Neural crest cell (in vitro differentiated cells): ENCODE measurements at regions not wholly inside any gene's neighbourhood (a gene's known extent, or its start where the extent isn't known, plus 50 kb on each side); places are given as distances from the start of the nearest gene placed in this dataset.
"Not testable (repeated sequence)": the region's sequence is repeated elsewhere in the genome, so short reads cannot be mapped to it uniquely, and the experiment has no call there.

Experiments used
- DNase-seq: peaks from one replicate; pipeline ENCODE4 v3.0.0; 2021; ENCODE audit warnings: low read depth, mixed read lengths, low spot score
- H3K27ac Mint-ChIP-seq: one replicate; pipeline ENCODE4 v1.8.0; 2021; ENCODE audit warnings: mild to moderate bottlenecking, mixed read lengths; ENCODE audit not compliant: unreplicated experiment
- H3K27me3 Mint-ChIP-seq: 2 replicates; pipeline ENCODE4 v1.8.0; 2021; ENCODE audit warnings: low read depth, mild to moderate bottlenecking, mixed read lengths
- H3K36me3 Mint-ChIP-seq: 2 replicates; pipeline ENCODE4 v1.8.0; 2021; ENCODE audit warnings: low read depth, mild to moderate bottlenecking, mixed read lengths
- H3K4me1 Mint-ChIP-seq: 2 replicates; pipeline ENCODE4 v1.8.0; 2021; ENCODE audit warnings: mixed read lengths
- H3K4me3 Mint-ChIP-seq: one replicate; pipeline ENCODE4 v1.8.0; 2021; ENCODE audit warnings: mild to moderate bottlenecking, mixed read lengths
- H3K9me3 Mint-ChIP-seq: 2 replicates; pipeline ENCODE4 v1.8.0; 2021; ENCODE audit warnings: mixed read lengths
- TF ChIP-seq, protein P1 (sequence below): fragments of 200-600 bp; sonication (generic); conservative IDR thresholded peaks from 2 replicates; pipeline ENCODE4 v1.5.0; 2021; ENCODE audit warnings: antibody characterized with exemption, mild to moderate bottlenecking

DNA sequence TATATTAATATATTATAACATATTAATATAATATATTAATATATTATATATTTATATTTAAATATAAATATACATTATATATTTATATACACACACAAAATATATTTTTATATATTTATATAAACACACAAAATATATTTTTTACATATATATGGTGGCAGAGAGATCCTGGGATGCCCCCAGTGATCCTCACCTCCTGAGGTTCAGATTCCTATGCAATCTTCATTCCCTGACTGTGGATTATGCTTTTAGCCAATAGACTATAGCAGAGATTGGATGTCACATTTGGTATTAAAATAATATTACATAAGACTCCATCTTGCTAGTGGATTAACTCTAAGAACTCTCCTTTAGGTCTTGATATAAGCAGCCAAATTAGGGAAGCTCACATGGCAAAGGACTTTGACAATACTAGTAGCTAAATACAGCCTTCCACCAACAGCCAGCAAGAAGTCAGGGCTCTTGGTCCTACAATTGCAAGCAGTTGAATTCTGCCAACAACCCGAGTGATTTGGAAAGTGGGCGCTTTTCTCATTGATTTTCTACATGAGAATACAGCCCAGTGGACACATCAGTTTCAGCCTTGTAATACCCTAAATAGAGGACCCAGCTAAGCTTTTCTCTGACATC, 681.0 kb downstream of the C6orf118 start:
- Mint-ChIP-seq H3K4me3 (no peak overlapping the region), H3K36me3 (peaks cover 4% of the 10 kb centered on the region), H3K9me3 (peaks cover 4% of the 10 kb centered on the region), H3K4me1 (no peaks in the 10 kb centered on the region), H3K27me3 (no peaks in the 10 kb centered on the region), H3K27ac (no peak overlapping the region)
- no peak for DNase-seq
- TF ChIP-seq, protein P1, sequence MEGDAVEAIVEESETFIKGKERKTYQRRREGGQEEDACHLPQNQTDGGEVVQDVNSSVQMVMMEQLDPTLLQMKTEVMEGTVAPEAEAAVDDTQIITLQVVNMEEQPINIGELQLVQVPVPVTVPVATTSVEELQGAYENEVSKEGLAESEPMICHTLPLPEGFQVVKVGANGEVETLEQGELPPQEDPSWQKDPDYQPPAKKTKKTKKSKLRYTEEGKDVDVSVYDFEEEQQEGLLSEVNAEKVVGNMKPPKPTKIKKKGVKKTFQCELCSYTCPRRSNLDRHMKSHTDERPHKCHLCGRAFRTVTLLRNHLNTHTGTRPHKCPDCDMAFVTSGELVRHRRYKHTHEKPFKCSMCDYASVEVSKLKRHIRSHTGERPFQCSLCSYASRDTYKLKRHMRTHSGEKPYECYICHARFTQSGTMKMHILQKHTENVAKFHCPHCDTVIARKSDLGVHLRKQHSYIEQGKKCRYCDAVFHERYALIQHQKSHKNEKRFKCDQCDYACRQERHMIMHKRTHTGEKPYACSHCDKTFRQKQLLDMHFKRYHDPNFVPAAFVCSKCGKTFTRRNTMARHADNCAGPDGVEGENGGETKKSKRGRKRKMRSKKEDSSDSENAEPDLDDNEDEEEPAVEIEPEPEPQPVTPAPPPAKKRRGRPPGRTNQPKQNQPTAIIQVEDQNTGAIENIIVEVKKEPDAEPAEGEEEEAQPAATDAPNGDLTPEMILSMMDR, result no peak

DNA sequence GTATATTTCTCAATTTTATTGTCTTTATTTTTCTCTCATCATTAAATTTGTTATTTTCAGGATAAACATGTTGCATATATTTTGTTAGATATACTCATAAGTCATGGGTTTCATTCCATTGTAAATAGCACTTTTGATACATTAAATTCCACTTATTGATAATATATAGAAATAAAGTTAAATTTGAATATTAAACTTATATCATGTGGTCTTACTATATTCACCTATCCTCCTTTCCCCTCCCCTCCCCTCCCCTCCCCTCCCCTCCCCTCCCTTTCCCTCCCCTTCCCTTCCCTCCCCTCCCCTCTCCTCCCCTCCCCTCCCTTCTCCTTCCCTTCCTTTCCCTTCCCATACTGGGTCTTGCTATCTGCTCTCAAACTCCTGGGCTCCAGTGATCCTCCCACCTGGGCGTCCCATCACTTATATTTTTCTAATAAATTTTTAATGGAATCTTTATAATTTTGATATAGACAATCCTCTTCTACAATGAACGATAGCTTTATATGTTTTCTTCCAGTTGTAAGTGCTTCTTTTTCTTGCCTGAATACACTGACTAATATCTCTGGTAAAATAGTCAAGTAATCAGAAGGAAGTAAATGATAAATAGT, 692.4 kb downstream of the C6orf118 start:
- Mint-ChIP-seq H3K4me3 (no peak overlapping the region), H3K9me3 (no peaks in the 10 kb centered on the region), H3K27me3 (no peaks in the 10 kb centered on the region), H3K36me3 (no peaks in the 10 kb centered on the region), H3K27ac (no peak overlapping the region), H3K4me1 (peaks cover 33% of the 10 kb centered on the region)
- DNase-seq, result no peak
- TF ChIP-seq, protein P1, result no peak

DNA sequence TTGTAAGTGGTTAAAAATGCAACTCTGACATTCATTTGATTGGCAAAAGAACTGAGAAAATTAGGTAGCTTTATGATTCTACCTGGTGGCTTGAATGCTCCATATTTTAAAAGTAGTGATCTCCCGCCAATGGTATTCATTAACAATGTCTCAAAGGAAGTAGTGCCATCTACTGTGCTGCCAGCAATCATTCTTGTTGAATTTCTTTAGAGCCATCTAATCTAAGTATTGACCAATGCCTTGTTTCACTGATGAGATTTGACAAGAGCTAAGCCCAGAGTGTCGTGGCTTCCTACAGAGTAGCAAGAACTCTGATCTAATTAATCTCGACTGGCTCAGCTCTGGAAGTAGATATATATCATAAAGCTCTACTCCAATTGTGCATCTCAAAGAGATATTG, 696.7 kb downstream of the C6orf118 start:
- TF ChIP-seq, protein P1, result no peak
- no peaks in the 10 kb centered on the region for H3K36me3 Mint-ChIP-seq

DNA sequence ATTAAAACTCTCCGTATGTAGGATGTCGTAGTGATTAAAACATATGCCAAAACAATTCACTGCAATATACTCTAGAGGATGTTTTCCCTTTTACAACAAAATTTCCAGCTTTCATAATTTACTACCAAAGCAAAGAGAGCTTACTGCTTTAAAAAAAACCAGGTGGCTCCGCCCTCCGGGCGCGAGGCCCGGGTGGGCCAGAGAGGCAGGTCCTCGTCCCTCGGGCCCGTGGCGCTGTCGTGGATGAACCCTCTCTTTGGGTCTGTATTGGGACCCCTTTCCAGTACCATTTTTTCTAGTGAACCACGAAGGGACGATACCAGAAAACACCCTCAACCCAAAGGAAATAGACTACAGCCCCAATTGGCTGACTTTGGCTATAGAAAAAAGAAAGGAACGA, 698.5 kb downstream of the C6orf118 start:
- H3K4me1 Mint-ChIP-seq, H3K9me3 Mint-ChIP-seq, H3K27me3 Mint-ChIP-seq, H3K4me3 Mint-ChIP-seq, DNase-seq, H3K27ac Mint-ChIP-seq, H3K36me3 Mint-ChIP-seq: not testable (repeated sequence)

More for the DNA sequence above, 696.7 kb downstream of the C6orf118 start:
- no peak overlapping the region for H3K27ac Mint-ChIP-seq
- H3K27me3 Mint-ChIP-seq, result no peaks in the 10 kb centered on the region
- H3K9me3 Mint-ChIP-seq, result no peaks in the 10 kb centered on the region
- no peak overlapping the region for H3K4me3 Mint-ChIP-seq
- peaks cover 10% of the 10 kb centered on the region for H3K4me1 Mint-ChIP-seq
- no peak for DNase-seq

DNA sequence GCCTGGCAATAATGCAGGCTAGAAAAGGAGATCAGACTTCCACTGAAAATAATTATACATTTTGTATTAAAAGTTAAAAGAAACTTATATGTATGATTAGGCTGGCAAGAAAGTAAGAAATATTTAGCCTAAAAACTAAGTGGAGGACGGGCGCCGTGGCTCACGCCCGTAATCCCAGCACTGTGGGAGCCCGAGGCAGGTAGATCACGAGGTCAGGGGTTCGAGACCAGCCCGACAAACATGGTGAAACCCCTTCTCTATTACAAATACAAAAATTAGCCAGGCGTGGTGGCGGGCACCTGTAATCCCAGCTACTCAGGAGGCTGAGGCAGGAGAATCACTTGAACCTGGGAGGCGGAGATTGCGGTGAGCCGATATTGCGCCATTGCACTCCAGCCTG, 707.0 kb downstream of the C6orf118 start:
- not testable (repeated sequence) for H3K4me3 Mint-ChIP-seq, H3K36me3 Mint-ChIP-seq, H3K27ac Mint-ChIP-seq, H3K9me3 Mint-ChIP-seq, H3K4me1 Mint-ChIP-seq, H3K27me3 Mint-ChIP-seq, DNase-seq

DNA sequence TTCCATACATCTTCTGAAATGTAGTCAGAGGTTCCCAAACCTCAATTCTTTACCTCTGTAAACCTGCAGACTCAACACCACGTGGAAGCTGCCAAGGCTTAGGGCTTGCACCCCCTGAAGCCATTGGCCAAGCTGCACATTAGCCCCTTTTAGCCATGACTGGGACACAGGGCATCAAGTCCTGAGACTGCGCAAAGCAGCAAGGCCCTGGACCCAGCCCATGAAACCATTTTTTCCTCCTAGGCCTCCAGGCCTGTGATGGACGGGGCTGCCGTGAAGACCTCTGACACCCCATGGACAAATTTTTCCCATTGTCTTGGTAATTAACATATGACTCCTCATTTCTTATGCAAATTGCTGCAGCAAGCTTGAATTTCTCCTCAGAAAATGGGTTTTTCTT, 727.8 kb downstream of the C6orf118 start:
- H3K4me1 Mint-ChIP-seq, result no peaks in the 10 kb centered on the region

More for the DNA sequence above, 727.8 kb downstream of the C6orf118 start:
- Mint-ChIP-seq H3K9me3 (peaks cover 13% of the 10 kb centered on the region), H3K4me3 (no peak overlapping the region), H3K27ac (no peak overlapping the region), H3K27me3 (no peaks in the 10 kb centered on the region), H3K36me3 (peaks cover 10% of the 10 kb centered on the region)
- no peak for DNase-seq
- TF ChIP-seq, protein P1, result no peak
